GM06990 (cell line): ENCODE measurements at regions not wholly inside any gene's neighbourhood (a gene's known extent, or its start where the extent isn't known, plus 50 kb on each side); places are given as distances from the start of the nearest gene placed in this dataset.

Source experiments
- DNase-seq: peaks from one replicate; pipeline ENCODE4 v3.0.0-alpha.2; 2011; ENCODE audit not compliant: insufficient read length; ENCODE audit errors: extremely low read depth
- H3K27me3 ChIP-seq: replicated peaks from 2 replicates; pipeline ENCODE4 v1.6.0; 2011; ENCODE audit warnings: low read length; ENCODE audit not compliant: control insufficient read depth, insufficient read depth
- H3K36me3 ChIP-seq: 2 replicates; pipeline ENCODE4 v1.5.1; 2011; ENCODE audit warnings: low read length; ENCODE audit not compliant: control insufficient read depth, insufficient read depth
- H3K4me3 ChIP-seq: replicated peaks from 2 replicates; pipeline ENCODE4 v1.5.1; 2011; ENCODE audit warnings: low read depth, mild to moderate bottlenecking, control low read depth, low read length
- TF ChIP-seq, protein P1 (sequence below): IDR thresholded peaks from 2 replicates; pipeline ENCODE4 v1.5.1; 2011; ENCODE audit warnings: low read length, control low read depth, mild to moderate bottlenecking, inconsistent platforms; ENCODE audit not compliant: insufficient read depth, poor library complexity, severe bottlenecking

DNA sequence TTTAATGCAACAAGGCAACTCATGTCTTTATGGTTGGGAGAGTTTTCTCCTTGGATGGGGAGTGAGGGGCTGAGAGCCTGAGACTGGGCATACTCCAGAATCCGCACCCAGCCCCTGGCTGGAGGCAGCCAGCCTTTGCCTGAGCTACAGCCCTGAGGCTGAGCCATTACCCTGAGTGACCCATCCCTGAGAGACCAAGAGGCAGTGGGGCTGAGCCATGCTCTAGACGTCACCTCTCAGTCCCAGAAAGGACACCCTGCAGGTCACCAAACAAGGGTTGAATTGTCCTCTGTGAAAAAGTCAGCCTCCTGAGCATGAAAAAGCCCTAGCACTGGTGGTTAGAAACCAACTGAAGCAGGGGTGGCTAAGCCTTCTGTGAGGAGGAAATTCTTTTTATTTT is 151.2 kb upstream of the GATB start:
- no peaks in the 10 kb centered on the region for H3K27me3 ChIP-seq
- no peak for DNase-seq
- TF ChIP-seq, protein P1, sequence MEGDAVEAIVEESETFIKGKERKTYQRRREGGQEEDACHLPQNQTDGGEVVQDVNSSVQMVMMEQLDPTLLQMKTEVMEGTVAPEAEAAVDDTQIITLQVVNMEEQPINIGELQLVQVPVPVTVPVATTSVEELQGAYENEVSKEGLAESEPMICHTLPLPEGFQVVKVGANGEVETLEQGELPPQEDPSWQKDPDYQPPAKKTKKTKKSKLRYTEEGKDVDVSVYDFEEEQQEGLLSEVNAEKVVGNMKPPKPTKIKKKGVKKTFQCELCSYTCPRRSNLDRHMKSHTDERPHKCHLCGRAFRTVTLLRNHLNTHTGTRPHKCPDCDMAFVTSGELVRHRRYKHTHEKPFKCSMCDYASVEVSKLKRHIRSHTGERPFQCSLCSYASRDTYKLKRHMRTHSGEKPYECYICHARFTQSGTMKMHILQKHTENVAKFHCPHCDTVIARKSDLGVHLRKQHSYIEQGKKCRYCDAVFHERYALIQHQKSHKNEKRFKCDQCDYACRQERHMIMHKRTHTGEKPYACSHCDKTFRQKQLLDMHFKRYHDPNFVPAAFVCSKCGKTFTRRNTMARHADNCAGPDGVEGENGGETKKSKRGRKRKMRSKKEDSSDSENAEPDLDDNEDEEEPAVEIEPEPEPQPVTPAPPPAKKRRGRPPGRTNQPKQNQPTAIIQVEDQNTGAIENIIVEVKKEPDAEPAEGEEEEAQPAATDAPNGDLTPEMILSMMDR, result no peak
- H3K36me3 ChIP-seq, result no peaks in the 10 kb centered on the region
- H3K4me3 ChIP-seq, result no peak overlapping the region

DNA sequence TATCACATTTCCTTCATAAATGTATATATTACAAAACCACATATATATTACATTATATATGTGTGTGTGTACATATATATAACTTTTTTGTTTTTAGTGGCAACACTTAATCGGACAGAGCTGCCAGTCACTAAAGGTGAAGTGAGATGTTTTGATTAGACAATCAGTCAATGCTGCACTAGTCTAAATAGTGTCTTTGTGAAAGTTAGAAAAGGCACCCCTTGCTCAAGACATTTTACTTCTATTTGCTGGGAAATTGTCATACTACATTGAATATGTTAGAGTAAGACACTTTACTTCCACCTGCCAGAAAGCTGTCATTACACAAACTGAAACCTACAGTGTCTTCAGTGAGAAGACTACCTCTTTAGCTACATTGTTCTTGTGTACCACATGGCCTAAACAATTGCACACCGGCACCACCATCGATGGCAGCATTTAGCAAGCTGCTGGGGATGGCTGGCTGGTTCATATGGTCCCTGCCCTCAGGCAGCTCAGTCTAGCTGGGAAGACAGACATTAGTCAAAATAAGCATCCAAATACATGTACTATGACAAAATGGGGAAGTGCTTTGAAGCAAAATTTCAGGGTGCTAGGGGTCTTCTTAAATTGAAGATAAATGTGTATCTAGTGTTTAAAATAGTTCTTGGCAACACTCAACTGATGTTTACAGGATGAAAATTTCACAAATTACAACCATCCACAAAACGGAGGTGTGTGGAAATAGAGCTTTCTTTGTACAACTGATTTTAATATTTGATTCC is 148.1 kb upstream of the GATB start:
- Histone ChIP-seq H3K27me3 (no peaks in the 10 kb centered on the region), H3K36me3 (no peaks in the 10 kb centered on the region), H3K4me3 (no peak overlapping the region)
- TF ChIP-seq, protein P1, result no peak
- DNase-seq, result no peak

GRCh38 chr4:151908201-151908600 is 147.4 kb upstream of the GATB start:
- DNase-seq, result no peak
- no peak overlapping the region for H3K4me3 ChIP-seq

DNA sequence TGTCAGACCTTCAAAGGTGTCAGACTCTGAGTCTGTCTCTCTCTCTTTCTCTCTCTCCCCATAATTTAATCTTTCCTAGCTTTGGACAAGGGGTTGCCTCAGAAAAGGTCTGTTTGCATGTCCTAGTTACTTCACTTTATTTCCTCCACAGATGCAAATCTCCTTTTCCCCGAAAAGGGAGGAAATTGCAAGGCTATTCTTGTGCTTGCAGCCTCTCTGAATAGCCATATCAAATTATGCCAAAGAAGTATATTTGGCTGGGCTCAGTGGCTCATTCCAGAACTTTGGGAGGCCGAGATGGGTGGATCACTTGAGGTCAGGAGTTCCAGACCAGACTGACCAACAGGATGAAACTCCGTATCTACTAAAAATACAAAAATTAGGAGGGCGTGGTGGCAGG is 145.6 kb upstream of the GATB start:
- DNase-seq, result no peak
- TF ChIP-seq, protein P1, result no peak
- Histone ChIP-seq H3K4me3 (no peak overlapping the region), H3K36me3 (no peaks in the 10 kb centered on the region), H3K27me3 (no peaks in the 10 kb centered on the region)

More at GRCh38 chr4:151908201-151908600, 147.4 kb upstream of the GATB start:
- Histone ChIP-seq H3K27me3 (no peaks in the 10 kb centered on the region), H3K36me3 (no peaks in the 10 kb centered on the region)
- TF ChIP-seq, protein P1, result no peak

GRCh38 chr4:151905197-151905596 is 144.4 kb upstream of the GATB start:
- TF ChIP-seq, protein P1, result no peak
- DNase-seq, result peak; percentile 34
- no peaks in the 10 kb centered on the region for H3K36me3 ChIP-seq
- H3K4me3 ChIP-seq, result no peak overlapping the region
- H3K27me3 ChIP-seq, result no peaks in the 10 kb centered on the region

DNA sequence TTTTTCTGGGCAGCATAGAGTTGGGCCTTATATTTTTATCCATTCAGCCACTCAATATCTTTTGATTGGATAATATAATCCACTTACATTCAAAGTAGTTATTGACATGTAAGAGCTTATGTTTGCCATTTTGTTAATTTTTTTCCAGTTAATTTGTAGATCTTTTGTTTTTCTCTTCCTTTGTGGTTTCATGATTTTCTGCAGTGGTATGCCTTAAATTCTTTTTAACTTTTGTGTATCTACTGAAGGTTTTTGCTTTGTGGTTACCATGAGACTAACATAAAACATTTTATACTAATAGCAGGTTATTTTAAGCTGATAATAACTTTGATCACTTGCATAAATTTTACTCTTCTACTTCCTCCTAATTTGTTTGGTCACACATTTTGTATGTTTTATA is 140.8 kb upstream of the GATB start:
- H3K36me3 ChIP-seq, result no peaks in the 10 kb centered on the region
- DNase-seq, result no peak
- H3K4me3 ChIP-seq, result no peak overlapping the region
- no peaks in the 10 kb centered on the region for H3K27me3 ChIP-seq
- TF ChIP-seq, protein P1, result no peak
